Neural cell (in vitro differentiated cells): ENCODE measurements at regions not wholly inside any gene's neighbourhood (a gene's known extent, or its start where the extent isn't known, plus 50 kb on each side); places are given as distances from the start of the nearest gene placed in this dataset.

ENCODE experiments used
- H2AFZ ChIP-seq: fragments of 200-600, 300-800 bp; sonication (generic), shearing (Covaris generic); 2 replicates; pipeline ENCODE4 v1.6.0; 2014; ENCODE audit warnings: low read depth, mild to moderate bottlenecking, antibody characterized with exemption, low read length, moderate library complexity
- H3F3A ChIP-seq: fragments of 200-600 bp; shearing (Covaris generic); 2 replicates; pipeline ENCODE4 v1.6.1; 2016; ENCODE audit warnings: mild to moderate bottlenecking, moderate library complexity, mixed read lengths, antibody characterized with exemption, low read length; ENCODE audit not compliant: insufficient read depth, poor library complexity, severe bottlenecking
- H3K27ac ChIP-seq: fragments of 200-600, 300-800 bp; sonication (generic), shearing (Covaris generic); 2 replicates; pipeline ENCODE4 v1.5.1; 2014; ENCODE audit warnings: mild to moderate bottlenecking, low read length, moderate library complexity
- H3K27me3 ChIP-seq: fragments of 300-800, 200-600 bp; sonication (generic), shearing (Covaris generic); 2 replicates; pipeline ENCODE4 v1.6.0; 2014; ENCODE audit warnings: mild to moderate bottlenecking, low read depth, low read length, moderate library complexity; ENCODE audit not compliant: insufficient read depth
- H3K36me3 ChIP-seq: fragments of 300-800, 200-600 bp; sonication (generic), shearing (Covaris generic); 2 replicates; pipeline ENCODE4 v1.5.1; 2014; ENCODE audit warnings: mild to moderate bottlenecking, antibody characterized with exemption, low read length, moderate library complexity; ENCODE audit not compliant: insufficient read depth
- H3K4me2 ChIP-seq: fragments of 300-800, 200-600 bp; sonication (generic), shearing (Covaris generic); 2 replicates; pipeline ENCODE4 v1.6.0; 2014; ENCODE audit warnings: mild to moderate bottlenecking, low read length
- H3K4me3 ChIP-seq: fragments of 300-800, 200-600 bp; sonication (generic), shearing (Covaris generic); 2 replicates; pipeline ENCODE4 v1.5.1; 2014; ENCODE audit warnings: mild to moderate bottlenecking, low read length, moderate library complexity
- H3K79me2 ChIP-seq: fragments of 200-600 bp; shearing (Covaris generic); replicated peaks from 2 replicates; pipeline ENCODE4 v1.6.0; 2014; ENCODE audit warnings: mild to moderate bottlenecking, low read length, moderate library complexity; ENCODE audit not compliant: insufficient read depth
- H3K9ac ChIP-seq: fragments of 300-800, 200-600 bp; sonication (generic), shearing (Covaris generic); 2 replicates; pipeline ENCODE4 v1.6.1; 2016; ENCODE audit warnings: mild to moderate bottlenecking, low read length, mixed read lengths
- H3K9me2 ChIP-seq: fragments of 200-600 bp; shearing (Covaris generic); 2 replicates; pipeline ENCODE4 v1.6.1; 2016; ENCODE audit warnings: mild to moderate bottlenecking, low read length, mixed read lengths; ENCODE audit not compliant: insufficient read depth
- H3K9me3 ChIP-seq: fragments of 200-600, 300-800 bp; sonication (generic), shearing (Covaris generic); 2 replicates; pipeline ENCODE4 v1.6.1; 2016; ENCODE audit warnings: mild to moderate bottlenecking, mixed run types, low read length, moderate library complexity, mixed read lengths
- H4K20me1 ChIP-seq: fragments of 200-600 bp; shearing (Covaris generic); 2 replicates; pipeline ENCODE4 v1.6.1; 2016; ENCODE audit warnings: mild to moderate bottlenecking, mixed run types; ENCODE audit not compliant: insufficient read depth
- CTCF ChIP-seq: fragments of 450-650 bp; IDR thresholded peaks from 2 replicates; pipeline ENCODE4 v1.5.1; 2014; ENCODE audit warnings: antibody characterized with exemption, mild to moderate bottlenecking, moderate library complexity; ENCODE audit not compliant: poor library complexity, severe bottlenecking
- EP300 ChIP-seq: fragments of 450-650 bp; conservative IDR thresholded peaks from 2 replicates; pipeline ENCODE4 v1.6.1; 2014; ENCODE audit warnings: antibody characterized with exemption, mild to moderate bottlenecking, moderate library complexity; ENCODE audit not compliant: poor library complexity, severe bottlenecking
- EZH2 ChIP-seq: fragments of 200-600, 300-800 bp; shearing (Covaris generic), sonication (generic); IDR thresholded peaks from 2 replicates; pipeline ENCODE4 v1.6.1; 2014; ENCODE audit warnings: antibody characterized with exemption, low read length, borderline replicate concordance, mild to moderate bottlenecking; ENCODE audit not compliant: insufficient read depth, poor library complexity, severe bottlenecking
- MXI1 ChIP-seq: fragments of 450-650 bp; conservative IDR thresholded peaks from 2 replicates; pipeline ENCODE4 v1.6.1; 2014; ENCODE audit warnings: antibody characterized with exemption, mild to moderate bottlenecking; ENCODE audit not compliant: poor library complexity, severe bottlenecking
- POLR2AphosphoS5 ChIP-seq: IDR thresholded peaks from 2 replicates; pipeline ENCODE4 v1.6.1; 2012
- RAD21 ChIP-seq: fragments of 450-650 bp; conservative IDR thresholded peaks from 2 replicates; pipeline ENCODE4 v1.6.1; 2014; ENCODE audit warnings: antibody characterized with exemption, mild to moderate bottlenecking, moderate library complexity
- REST ChIP-seq: IDR thresholded peaks from 2 replicates; pipeline ENCODE4 v1.6.1; 2012; ENCODE audit warnings: borderline replicate concordance
- SMC3 ChIP-seq: fragments of 450-650 bp; conservative IDR thresholded peaks from 2 replicates; pipeline ENCODE4 v1.6.1; 2014; ENCODE audit warnings: antibody characterized with exemption, mild to moderate bottlenecking, moderate library complexity; ENCODE audit not compliant: poor library complexity
- TAF1 ChIP-seq: IDR thresholded peaks from 2 replicates; pipeline ENCODE4 v1.6.1; 2012; ENCODE audit warnings: low read depth

DNA sequence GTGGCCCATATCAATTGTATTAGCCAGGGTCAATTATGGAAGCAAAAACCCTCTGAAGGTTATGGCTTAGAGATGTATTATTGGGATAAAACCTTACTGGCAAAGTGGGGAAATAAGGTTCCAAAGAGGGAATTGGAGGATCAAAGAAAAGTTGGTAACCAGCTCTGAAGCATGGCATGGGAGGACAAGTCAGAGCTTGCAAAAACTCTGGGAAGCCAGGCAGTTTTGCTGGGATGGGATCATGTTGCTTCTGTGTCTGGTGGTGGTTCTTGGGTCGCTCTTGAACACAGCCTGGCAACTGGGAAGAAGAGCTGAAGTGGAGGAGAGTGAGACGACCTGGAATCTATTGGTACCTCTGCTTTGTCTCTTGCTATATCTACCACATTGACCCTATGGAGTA, 162.6 kb downstream of the PMAIP1 start:
- Histone ChIP-seq H3K36me3 (no peaks in the 10 kb centered on the region), H3K9ac (no peak overlapping the region), H3K27me3 (no peaks in the 10 kb centered on the region), H3F3A (no peaks in the 10 kb centered on the region), H3K4me3 (no peak overlapping the region), H2AFZ (no peak overlapping the region), H3K79me2 (no peaks in the 10 kb centered on the region), H3K9me3 (no peaks in the 10 kb centered on the region), H3K9me2 (no peaks in the 10 kb centered on the region), H3K27ac (no peak overlapping the region), H3K4me2 (no peak overlapping the region), H4K20me1 (no peaks in the 10 kb centered on the region)
- no peak for TF ChIP-seq POLR2AphosphoS5
- no peak for TF ChIP-seq REST
- no peak for TF ChIP-seq MXI1
- TF ChIP-seq EZH2, result no peak
- TF ChIP-seq EP300, result no peak
- no peak for TF ChIP-seq RAD21
- no peak for TF ChIP-seq TAF1
- no peak for TF ChIP-seq SMC3
- no peak for TF ChIP-seq CTCF

- H3K9me3 ChIP-seq, result no peaks in the 10 kb centered on the region
- no peak overlapping the region for H2AFZ ChIP-seq
- H3K4me3 ChIP-seq, result no peak overlapping the region
- H3F3A ChIP-seq, result no peaks in the 10 kb centered on the region
- no peaks in the 10 kb centered on the region for H3K27me3 ChIP-seq
- H4K20me1 ChIP-seq, result no peaks in the 10 kb centered on the region
- H3K36me3 ChIP-seq, result no peaks in the 10 kb centered on the region
- H3K4me2 ChIP-seq, result no peak overlapping the region
- no peaks in the 10 kb centered on the region for H3K9me2 ChIP-seq
- TF ChIP-seq MXI1 (no peak), RAD21 (no peak), EZH2 (no peak), EP300 (no peak), SMC3 (no peak), POLR2AphosphoS5 (no peak), CTCF (no peak), TAF1 (no peak), REST (no peak)
- H3K79me2 ChIP-seq, result no peaks in the 10 kb centered on the region
- no peak overlapping the region for H3K27ac ChIP-seq
- H3K9ac ChIP-seq, result no peak overlapping the region
These were observed 160.8 kb downstream of the PMAIP1 start for GRCh38 chr18:60060578-60060977.
